GM12891 (cell line): ENCODE measurements at regions not wholly inside any gene's neighbourhood (a gene's known extent, or its start where the extent isn't known, plus 50 kb on each side); places are given as distances from the start of the nearest gene placed in this dataset.

Experiments used
- DNase-seq: peaks from one replicate; pipeline ENCODE4 v3.0.0; 2011; ENCODE audit warnings: low spot score; ENCODE audit not compliant: insufficient read length
- FAIRE-seq: peaks from 2 replicates; lab custom pipeline; 2011; peaks lifted over from hg19 to GRCh38; lab: Jason Lieb, UNC
- PAX5 ChIP-seq: IDR thresholded peaks from 2 replicates; pipeline ENCODE4 v1.6.1; 2011; ENCODE audit warnings: low read length, moderate library complexity, mild to moderate bottlenecking; ENCODE audit not compliant: insufficient read depth, severe bottlenecking
- POLR2A ChIP-seq: IDR thresholded peaks from 2 replicates; pipeline ENCODE4 v1.6.1; 2011; ENCODE audit warnings: low read depth, low read length, control low read depth
- POLR2AphosphoS5 ChIP-seq: IDR thresholded peaks from 2 replicates; pipeline ENCODE4 v1.6.1; 2011; ENCODE audit warnings: low read depth, low read length, control low read depth
- POU2F2 ChIP-seq: IDR thresholded peaks from 2 replicates; pipeline ENCODE4 v1.6.1; 2011; ENCODE audit warnings: low read depth, mild to moderate bottlenecking, control low read depth, low read length, moderate library complexity
- SPI1 ChIP-seq: IDR thresholded peaks from 2 replicates; pipeline ENCODE4 v1.6.1; 2011; ENCODE audit warnings: low read depth, low read length, control low read depth
- TAF1 ChIP-seq: IDR thresholded peaks from 2 replicates; pipeline ENCODE4 v1.6.1; 2011; ENCODE audit warnings: low read depth, low read length, control low read depth

DNA sequence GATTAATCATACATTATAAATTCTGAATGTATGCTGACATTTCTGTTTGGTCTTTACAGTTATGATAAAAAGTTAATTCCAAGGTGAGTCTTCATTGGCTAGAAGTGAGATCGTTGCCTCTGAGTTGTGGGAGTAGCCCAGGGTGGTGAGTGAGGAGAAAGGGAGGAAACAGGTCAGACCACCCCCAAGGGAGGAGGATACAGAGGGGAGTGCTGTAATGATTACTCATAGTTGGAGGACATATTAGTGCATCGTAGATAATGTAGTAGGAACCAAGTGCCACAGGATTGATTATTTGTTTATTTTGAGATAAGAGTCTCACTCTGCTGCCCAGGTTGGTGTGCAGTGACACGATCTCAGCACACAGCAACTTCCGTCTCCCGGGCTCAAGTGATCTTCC, 672.2 kb downstream of the INHBA start:
- DNase-seq (no peak), FAIRE-seq (no peak)
- TF ChIP-seq TAF1 (no peak), POLR2AphosphoS5 (no peak), PAX5 (no peak), SPI1 (no peak), POLR2A (no peak), POU2F2 (no peak)

DNA sequence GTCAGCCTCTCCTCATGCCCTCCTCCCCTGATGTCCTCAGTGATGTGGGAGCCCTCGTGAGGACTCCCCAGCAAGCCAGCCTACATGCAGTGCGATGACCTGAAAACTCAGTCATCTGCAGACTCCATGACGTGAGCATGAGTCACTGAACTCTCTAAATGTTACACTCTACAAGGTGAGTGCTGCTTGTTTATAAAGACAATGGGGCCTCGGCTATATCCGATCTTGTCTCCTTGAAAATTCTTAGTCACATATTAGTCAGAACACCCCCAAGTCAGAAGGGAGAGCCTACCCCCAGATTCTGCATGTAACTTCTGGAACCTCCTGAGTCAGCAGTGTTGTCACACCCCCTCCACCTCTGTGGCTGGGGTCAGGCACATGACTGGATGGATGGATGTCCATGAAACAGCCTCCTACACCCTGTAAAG, 673.8 kb downstream of the INHBA start:
- FAIRE-seq (no peak), DNase-seq (no peak)
- TF ChIP-seq PAX5 (no peak), POLR2A (no peak), SPI1 (no peak), POU2F2 (no peak), TAF1 (no peak), POLR2AphosphoS5 (no peak)

DNA sequence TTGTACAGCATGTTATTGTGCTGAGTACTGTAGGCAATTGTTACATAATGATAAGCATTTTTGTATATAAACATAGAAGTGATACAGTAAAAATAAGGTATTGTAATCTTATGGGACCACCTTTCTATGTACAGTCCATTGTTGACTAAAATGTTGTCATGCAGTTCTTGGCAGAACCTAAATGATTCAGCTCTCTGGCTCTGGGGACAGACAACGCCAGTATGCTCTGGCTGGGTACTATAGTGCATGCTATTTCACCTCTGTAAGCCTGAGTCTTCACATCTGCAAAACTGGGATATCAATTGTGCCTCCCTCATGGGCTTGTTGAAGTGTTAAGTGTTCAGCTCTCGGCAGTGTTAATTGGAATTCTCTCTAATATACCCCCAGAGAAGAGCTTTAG, 674.3 kb downstream of the INHBA start:
- DNase-seq (no peak), FAIRE-seq (no peak)
- no peak for TF ChIP-seq POU2F2
- no peak for TF ChIP-seq POLR2A
- TF ChIP-seq SPI1: no peak
- TF ChIP-seq PAX5: no peak
- TF ChIP-seq TAF1: no peak
- TF ChIP-seq POLR2AphosphoS5: no peak

DNA sequence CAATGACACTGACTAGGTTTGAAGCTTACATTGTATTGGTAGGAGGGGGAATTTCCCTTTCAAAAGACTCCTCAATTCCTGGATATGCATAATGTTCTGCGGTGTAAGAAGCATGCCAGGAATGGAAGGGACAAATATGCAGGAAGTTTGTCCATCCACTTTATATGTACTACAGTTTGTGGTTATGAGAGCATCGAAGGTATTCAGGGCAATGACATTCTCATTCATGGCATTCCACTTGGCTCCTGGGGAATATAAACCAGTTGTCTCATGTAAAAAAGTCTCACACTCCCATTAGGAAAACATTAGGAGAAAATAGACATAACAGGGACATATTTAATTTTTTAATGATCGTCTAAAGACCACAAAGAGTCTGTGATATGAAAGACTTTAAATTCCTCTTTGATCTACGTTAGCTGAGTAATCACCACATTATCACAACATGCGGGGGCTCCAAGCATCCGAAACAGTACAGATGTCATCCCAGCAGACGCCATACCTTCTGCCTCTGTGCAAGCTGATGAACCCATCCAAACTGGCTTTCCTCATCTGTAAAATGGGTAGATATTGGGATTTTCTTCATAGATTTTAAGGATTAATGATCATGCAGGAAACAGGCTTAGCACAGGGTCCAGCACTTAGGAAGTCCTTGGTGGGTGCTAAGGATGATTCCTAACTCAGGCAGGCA, 675.3 kb downstream of the INHBA start:
- FAIRE-seq (no peak), DNase-seq (no peak)
- TF ChIP-seq SPI1 (no peak), TAF1 (no peak), PAX5 (no peak), POLR2A (no peak), POU2F2 (no peak), POLR2AphosphoS5 (no peak)

DNA sequence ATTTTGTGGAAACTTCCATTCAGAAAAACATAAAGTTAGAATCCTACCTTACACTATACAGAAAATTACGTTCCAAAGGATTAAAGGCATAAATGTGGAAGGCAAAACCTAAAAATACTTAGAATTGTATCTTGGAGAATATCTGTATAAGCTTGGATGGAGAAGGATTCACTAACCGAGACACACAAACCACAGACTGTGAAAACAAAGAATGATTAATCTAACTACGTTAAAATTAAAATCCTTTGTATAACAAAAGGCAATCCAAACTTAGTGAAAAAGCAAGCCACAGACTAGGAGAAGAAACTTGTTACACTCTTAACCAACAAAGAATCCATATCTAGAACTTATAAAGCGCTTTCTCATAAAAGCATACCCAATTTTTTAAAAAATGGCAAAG, 678.8 kb downstream of the INHBA start:
- TF ChIP-seq SPI1: no peak
- no peak for TF ChIP-seq TAF1
- no peak for TF ChIP-seq POLR2AphosphoS5
- TF ChIP-seq POU2F2: no peak
- TF ChIP-seq PAX5: no peak
- no peak for TF ChIP-seq POLR2A
- DNase-seq (no peak), FAIRE-seq (no peak)

DNA sequence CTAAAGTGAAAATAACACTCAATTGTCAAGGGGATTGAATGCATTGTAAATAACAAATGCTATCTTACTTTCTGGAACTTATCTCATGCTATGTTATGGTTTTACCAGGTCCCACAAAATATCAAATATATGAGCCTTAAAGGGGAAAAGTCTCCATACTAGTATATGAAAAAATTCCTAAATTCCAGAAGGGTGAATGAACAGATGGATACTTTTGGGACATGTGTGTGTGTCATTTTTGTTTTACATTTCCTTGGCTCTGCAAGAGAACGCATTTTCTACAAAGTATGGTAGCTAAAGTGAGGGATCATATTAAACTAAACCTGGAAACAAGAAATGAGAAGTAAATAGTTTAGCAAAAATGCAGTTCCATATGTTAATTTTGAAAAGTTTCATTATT, 682.8 kb downstream of the INHBA start:
- DNase-seq: no peak
- TF ChIP-seq SPI1: no peak
- no peak for TF ChIP-seq POLR2AphosphoS5
- TF ChIP-seq POU2F2: no peak
- no peak for TF ChIP-seq POLR2A
- no peak for TF ChIP-seq PAX5
- TF ChIP-seq TAF1: no peak
- no peak for FAIRE-seq

DNA sequence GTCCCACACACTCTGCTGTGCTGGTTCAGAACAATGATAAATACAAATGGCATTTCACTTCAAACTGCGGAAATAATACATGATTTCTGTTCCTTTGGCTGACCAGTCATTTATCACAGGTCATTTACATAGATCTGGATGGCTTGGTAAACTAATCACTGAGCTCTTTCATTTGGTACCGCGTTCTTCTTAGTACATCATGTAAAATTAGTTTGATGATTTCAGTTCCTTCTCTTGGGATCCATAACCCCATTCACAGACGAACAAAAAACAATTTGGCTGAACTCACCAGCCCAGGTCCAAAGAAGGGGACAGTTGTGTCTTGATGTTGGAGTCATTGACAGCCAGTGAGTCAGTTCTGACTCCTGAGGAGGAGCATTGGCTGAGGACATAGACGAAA, 689.8 kb downstream of the INHBA start:
- TF ChIP-seq POLR2AphosphoS5 (no peak), PAX5 (no peak), TAF1 (no peak), POU2F2 (no peak), POLR2A (no peak), SPI1 (peak; percentile 53; the same call in 1 of the 2 replicates)
- no peak for FAIRE-seq
- no peak for DNase-seq

DNA sequence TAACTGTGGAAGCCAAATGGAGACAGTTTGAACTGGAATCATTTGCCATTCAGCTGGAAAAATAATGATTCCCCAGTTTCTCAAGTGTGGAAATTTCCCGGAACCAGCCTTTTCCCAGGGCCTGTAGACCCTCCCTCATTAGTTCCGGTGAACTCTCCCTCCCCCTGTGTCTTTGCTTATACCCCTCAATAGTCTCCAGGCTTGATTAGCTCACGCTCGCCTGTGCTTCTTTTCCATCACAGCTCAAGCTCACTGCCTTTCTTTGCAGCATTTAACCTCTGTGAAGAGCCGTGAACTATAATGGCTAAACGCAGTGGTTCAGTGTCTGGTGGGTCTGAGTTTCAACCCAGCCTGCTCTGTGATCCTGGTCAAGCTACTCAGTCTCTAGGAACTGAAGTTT, 690.8 kb downstream of the INHBA start:
- DNase-seq (no peak), FAIRE-seq (no peak)
- TF ChIP-seq POU2F2: no peak
- TF ChIP-seq TAF1: no peak
- no peak for TF ChIP-seq PAX5
- TF ChIP-seq POLR2AphosphoS5: no peak
- TF ChIP-seq POLR2A: no peak
- TF ChIP-seq SPI1: no peak

DNA sequence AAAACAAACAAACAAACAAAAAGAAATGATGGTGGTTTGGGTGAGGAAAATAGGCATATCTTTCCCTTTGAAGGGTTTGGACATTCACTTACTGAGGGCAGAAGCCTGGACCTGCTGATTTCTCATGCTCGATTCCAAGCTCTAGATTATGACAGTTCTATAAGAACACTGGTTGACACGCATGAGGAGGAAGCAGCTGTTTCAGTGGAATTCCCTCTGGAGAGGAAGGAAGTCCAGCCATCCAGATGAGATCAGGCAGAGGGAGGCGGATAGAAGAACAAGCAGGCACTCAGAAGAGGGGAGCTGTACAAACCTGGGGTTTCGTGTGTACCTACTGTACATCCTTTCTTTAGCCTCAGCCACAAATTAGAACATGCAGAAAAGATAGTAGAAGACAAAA, 691.9 kb downstream of the INHBA start:
- FAIRE-seq (no peak), DNase-seq (no peak)
- TF ChIP-seq TAF1: no peak
- TF ChIP-seq POLR2AphosphoS5: no peak
- no peak for TF ChIP-seq POLR2A
- peak; percentile 79 for TF ChIP-seq SPI1

DNA sequence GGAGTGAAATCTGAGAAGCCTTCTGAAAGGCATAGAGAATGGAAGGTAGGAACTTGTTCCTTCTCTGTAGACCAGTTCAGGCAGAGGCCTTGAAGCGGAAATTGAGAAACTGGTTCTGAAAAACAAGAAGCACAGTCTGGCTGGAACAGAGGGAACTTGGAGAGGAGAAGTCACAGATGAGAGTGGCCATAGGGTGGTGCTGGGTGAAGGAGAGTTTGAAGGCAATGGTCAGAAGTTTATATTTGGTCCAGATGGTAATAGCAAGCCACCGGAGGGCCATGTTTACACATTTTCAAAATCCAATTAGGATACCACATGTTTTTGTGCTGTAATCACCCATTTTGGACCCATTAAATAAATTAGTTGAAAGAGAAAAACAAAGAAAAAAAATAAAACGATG, 692.5 kb downstream of the INHBA start:
- TF ChIP-seq SPI1 (no peak), POU2F2 (no peak), POLR2A (no peak), POLR2AphosphoS5 (no peak)
- FAIRE-seq: no peak
- DNase-seq: no peak

DNA sequence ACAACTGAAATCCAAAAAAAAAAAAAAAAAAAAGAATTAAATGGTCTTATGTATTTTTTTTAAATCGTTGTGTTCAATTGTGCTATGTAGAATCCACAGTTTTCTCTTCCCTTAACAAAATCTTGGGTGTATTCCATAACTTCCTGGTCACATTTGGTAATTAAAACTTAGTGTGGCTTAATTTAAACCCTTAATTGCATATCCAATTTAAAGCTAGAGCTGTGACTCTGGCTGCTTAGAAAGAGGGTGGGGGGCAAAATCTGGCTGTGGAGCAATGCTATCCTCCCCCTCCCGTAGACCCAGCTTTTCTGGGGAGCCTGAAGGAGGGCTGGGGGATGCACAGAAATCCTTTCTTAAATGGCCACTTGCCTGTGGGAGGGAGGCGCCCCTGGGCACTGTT, 695.1 kb downstream of the INHBA start:
- FAIRE-seq (no peak), DNase-seq (no peak)
- no peak for TF ChIP-seq PAX5
- TF ChIP-seq TAF1: no peak
- TF ChIP-seq POU2F2: no peak
- TF ChIP-seq POLR2AphosphoS5: no peak
- no peak for TF ChIP-seq SPI1
- TF ChIP-seq POLR2A: no peak
